Neural cell (in vitro differentiated cells): ENCODE measurements at regions not wholly inside any gene's neighbourhood (a gene's known extent, or its start where the extent isn't known, plus 50 kb on each side); places are given as distances from the start of the nearest gene placed in this dataset.

Source experiments
- EP300 ChIP-seq: fragments of 450-650 bp; conservative IDR thresholded peaks from 2 replicates; pipeline ENCODE4 v1.6.1; 2014; ENCODE audit warnings: antibody characterized with exemption, mild to moderate bottlenecking, moderate library complexity; ENCODE audit not compliant: poor library complexity, severe bottlenecking
- EZH2 ChIP-seq: fragments of 200-600, 300-800 bp; shearing (Covaris generic), sonication (generic); IDR thresholded peaks from 2 replicates; pipeline ENCODE4 v1.6.1; 2014; ENCODE audit warnings: antibody characterized with exemption, low read length, borderline replicate concordance, mild to moderate bottlenecking; ENCODE audit not compliant: insufficient read depth, poor library complexity, severe bottlenecking
- MXI1 ChIP-seq: fragments of 450-650 bp; conservative IDR thresholded peaks from 2 replicates; pipeline ENCODE4 v1.6.1; 2014; ENCODE audit warnings: antibody characterized with exemption, mild to moderate bottlenecking; ENCODE audit not compliant: poor library complexity, severe bottlenecking
- POLR2AphosphoS5 ChIP-seq: IDR thresholded peaks from 2 replicates; pipeline ENCODE4 v1.6.1; 2012
- RAD21 ChIP-seq: fragments of 450-650 bp; conservative IDR thresholded peaks from 2 replicates; pipeline ENCODE4 v1.6.1; 2014; ENCODE audit warnings: antibody characterized with exemption, mild to moderate bottlenecking, moderate library complexity
- REST ChIP-seq: IDR thresholded peaks from 2 replicates; pipeline ENCODE4 v1.6.1; 2012; ENCODE audit warnings: borderline replicate concordance
- SMC3 ChIP-seq: fragments of 450-650 bp; conservative IDR thresholded peaks from 2 replicates; pipeline ENCODE4 v1.6.1; 2014; ENCODE audit warnings: antibody characterized with exemption, mild to moderate bottlenecking, moderate library complexity; ENCODE audit not compliant: poor library complexity
- TAF1 ChIP-seq: IDR thresholded peaks from 2 replicates; pipeline ENCODE4 v1.6.1; 2012; ENCODE audit warnings: low read depth
- TF ChIP-seq, protein P1 (sequence below): fragments of 450-650 bp; IDR thresholded peaks from 2 replicates; pipeline ENCODE4 v1.5.1; 2014; ENCODE audit warnings: antibody characterized with exemption, mild to moderate bottlenecking, moderate library complexity; ENCODE audit not compliant: poor library complexity, severe bottlenecking

DNA sequence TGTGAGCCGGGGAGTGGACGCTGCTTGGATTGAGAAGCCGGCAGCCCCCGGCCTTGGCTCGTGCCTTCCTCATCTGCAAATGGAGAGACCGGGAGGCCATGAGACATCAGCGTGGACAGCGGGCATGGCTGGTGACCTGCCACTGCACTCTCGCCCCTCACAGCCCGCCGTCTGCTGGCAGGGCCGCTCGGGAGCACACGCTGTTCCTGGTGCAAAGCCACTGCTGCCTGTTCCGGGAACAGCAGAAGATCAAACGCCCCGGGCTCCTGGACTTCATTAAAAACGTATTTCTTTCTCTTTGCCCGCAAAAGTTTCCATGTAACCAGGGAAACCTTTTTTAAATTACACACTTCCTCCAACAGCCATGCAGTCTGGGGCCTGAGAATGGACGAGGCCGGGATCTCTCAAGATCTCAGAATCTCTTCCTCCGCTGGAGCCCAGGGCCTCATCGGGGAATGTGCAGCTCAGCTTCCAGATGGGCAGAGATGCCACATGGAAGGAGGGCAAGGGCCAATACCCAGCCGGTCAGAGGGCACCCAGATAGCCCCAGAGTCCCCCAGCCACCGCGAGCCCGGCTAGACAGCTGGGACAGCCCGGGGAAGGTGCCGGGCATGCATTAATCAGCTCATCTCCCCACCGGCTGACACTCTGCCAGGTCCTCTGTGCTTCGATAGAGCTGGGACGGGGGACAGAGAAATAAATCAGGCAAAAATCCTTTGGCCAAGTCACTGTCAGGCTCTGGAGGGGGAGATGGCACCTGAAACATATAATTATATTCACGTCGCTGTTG, 62.8 kb upstream of the PRR5 start:
- TF ChIP-seq, protein P1, sequence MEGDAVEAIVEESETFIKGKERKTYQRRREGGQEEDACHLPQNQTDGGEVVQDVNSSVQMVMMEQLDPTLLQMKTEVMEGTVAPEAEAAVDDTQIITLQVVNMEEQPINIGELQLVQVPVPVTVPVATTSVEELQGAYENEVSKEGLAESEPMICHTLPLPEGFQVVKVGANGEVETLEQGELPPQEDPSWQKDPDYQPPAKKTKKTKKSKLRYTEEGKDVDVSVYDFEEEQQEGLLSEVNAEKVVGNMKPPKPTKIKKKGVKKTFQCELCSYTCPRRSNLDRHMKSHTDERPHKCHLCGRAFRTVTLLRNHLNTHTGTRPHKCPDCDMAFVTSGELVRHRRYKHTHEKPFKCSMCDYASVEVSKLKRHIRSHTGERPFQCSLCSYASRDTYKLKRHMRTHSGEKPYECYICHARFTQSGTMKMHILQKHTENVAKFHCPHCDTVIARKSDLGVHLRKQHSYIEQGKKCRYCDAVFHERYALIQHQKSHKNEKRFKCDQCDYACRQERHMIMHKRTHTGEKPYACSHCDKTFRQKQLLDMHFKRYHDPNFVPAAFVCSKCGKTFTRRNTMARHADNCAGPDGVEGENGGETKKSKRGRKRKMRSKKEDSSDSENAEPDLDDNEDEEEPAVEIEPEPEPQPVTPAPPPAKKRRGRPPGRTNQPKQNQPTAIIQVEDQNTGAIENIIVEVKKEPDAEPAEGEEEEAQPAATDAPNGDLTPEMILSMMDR: no peak
- TF ChIP-seq TAF1 (no peak), EZH2 (no peak), POLR2AphosphoS5 (no peak), SMC3 (no peak), REST (no peak), MXI1 (no peak), EP300 (no peak), RAD21 (no peak)
